ENCODE measurements at regions not wholly inside any gene's neighbourhood (a gene's known extent, or its start where the extent isn't known, plus 50 kb on each side); places are given as distances from the start of the nearest gene placed in this dataset.

DNA sequence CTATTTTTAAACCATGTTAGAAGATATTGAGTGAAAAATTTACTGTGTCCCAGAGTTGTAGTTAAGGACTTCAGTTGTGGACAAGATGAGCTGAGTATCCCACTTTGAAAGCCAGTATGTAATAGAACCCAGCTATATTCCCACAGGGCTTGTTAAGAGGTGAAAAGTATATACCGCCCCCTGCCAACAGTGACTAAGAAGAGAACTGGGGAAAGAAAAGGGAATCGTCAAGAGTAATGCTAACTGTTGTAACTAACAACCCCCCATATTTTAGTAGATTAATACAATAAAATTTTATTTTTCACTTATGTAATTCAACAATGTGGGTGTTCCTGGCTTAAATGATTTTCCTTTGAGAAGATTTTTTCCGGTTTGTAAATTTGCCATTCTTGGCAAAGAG, 250.4 kb upstream of the GIMD1 start:
- TF ChIP-seq, protein P1, sequence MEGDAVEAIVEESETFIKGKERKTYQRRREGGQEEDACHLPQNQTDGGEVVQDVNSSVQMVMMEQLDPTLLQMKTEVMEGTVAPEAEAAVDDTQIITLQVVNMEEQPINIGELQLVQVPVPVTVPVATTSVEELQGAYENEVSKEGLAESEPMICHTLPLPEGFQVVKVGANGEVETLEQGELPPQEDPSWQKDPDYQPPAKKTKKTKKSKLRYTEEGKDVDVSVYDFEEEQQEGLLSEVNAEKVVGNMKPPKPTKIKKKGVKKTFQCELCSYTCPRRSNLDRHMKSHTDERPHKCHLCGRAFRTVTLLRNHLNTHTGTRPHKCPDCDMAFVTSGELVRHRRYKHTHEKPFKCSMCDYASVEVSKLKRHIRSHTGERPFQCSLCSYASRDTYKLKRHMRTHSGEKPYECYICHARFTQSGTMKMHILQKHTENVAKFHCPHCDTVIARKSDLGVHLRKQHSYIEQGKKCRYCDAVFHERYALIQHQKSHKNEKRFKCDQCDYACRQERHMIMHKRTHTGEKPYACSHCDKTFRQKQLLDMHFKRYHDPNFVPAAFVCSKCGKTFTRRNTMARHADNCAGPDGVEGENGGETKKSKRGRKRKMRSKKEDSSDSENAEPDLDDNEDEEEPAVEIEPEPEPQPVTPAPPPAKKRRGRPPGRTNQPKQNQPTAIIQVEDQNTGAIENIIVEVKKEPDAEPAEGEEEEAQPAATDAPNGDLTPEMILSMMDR (conservative IDR thresholded peaks at IDR 0.05 in 1 of 2, IDR thresholded peaks at IDR 0.05 in 1 of 2; ENCODE audit: extremely low read depth in 1 of 2, insufficient read depth in 1 of 2, low read depth in 1 of 2, low read length in 2 of 2), result peak in 1 of 2 donors; percentile 39
- no peak for TF ChIP-seq EZH2 (IDR thresholded peaks at IDR 0.05; ENCODE audit: borderline replicate concordance, low read length)

Data from mammary epithelial cell (primary cell).